ENCODE measurements at regions not wholly inside any gene's neighbourhood (a gene's known extent, or its start where the extent isn't known, plus 50 kb on each side); places are given as distances from the start of the nearest gene placed in this dataset.

DNA sequence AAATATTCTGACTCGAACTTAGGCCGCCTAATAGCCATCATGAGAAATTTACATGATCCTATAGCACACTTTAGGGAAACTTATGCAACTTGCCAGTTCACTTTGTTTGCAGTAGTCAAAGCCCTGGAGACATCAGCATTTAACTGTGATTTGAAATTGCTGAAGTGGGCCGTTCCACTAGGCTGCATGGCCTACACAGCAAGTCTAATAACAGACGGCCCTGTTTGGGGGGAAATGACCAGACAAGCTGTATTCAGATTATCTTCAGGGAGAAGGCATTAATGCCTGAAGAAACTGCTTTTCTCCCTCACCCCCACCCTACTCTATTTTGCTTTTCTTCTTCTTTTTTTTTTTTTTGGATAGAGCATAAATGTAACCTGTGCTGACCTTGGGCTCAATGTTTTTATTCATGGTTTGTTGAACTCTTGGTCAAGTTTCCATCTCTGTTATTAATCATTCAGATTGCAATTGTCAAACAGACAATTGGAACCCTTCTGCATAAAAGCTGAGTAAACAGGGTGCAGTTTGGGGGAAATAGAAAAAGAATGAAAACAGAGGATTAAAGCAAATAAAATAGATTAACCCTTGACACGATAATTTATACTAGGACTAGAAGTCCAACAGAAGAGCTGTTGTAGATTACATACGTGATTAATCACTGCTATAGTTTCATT lies 1928.2 kb upstream of the WWC1 start:
- DNase-seq = no peak
- H3K27me3 Mint-ChIP-seq (ENCODE audit: low read depth in 3 of 3) = no peaks in the 10 kb centered on the region
- H3K9me3 Mint-ChIP-seq = peaks cover 12 to 55% (median 22%) of the 10 kb centered on the region in 6 donors
- H3K36me3 Mint-ChIP-seq = no peaks in the 10 kb centered on the region
- H3K4me1 Mint-ChIP-seq = no peaks in the 10 kb centered on the region
- H3K4me3 Mint-ChIP-seq = no peak overlapping the region
- H3K27ac Mint-ChIP-seq = no peak overlapping the region

DNA sequence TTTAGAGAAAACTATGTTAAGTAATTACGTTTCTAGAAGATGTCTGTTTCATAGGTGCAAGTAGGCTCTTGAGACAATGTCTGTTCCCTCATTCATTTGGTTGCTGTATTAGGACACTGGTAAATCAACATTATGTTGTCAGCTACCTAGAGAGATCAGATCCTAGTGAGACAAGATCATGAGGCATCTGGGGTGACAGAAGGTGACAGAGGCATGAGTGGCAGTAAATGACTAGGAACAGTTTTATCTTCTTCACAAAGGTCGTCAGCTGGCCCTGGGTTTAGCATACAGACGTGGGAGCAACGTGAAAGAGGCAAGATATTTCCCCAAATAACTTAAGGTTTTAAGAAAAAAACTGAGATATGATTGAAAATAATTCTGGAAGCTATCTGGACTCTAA lies 1926.3 kb upstream of the WWC1 start:
- Mint-ChIP-seq H3K9me3 (peaks cover 7 to 55% (median 21%) of the 10 kb centered on the region in 6 donors), H3K36me3 (no peaks in the 10 kb centered on the region), H3K27ac (no peak overlapping the region), H3K4me3 (no peak overlapping the region), H3K4me1 (no peaks in the 10 kb centered on the region), H3K27me3 (ENCODE audit: low read depth in 3 of 3) (no peaks in the 10 kb centered on the region)
- DNase-seq = no peak

DNA sequence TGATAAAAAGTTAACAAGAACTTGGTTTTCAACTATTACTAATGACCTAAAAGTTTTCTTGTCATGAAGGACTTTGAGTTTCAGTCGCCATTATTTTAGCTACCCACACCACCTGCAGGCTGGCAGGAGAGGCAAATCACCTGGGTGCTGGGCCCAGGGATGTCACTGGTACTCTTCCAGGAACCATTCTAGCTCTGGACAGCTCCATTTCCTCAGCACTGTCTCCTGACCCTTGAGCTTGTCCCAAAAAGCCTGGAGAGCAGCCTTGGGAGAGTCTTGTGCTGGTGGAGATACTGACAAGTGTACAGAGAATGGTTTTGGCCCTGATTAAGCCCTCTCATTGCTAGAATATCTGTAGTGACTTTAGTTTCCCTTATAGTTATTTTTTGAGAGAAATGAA lies 1924.1 kb upstream of the WWC1 start:
- Mint-ChIP-seq H3K4me1 (no peaks in the 10 kb centered on the region), H3K9me3 (peaks cover 7 to 42% (median 15%) of the 10 kb centered on the region in 6 donors), H3K36me3 (no peaks in the 10 kb centered on the region), H3K27me3 (ENCODE audit: low read depth in 3 of 3) (no peaks in the 10 kb centered on the region), H3K4me3 (no peak overlapping the region), H3K27ac (no peak overlapping the region)
- DNase-seq = no peak

DNA sequence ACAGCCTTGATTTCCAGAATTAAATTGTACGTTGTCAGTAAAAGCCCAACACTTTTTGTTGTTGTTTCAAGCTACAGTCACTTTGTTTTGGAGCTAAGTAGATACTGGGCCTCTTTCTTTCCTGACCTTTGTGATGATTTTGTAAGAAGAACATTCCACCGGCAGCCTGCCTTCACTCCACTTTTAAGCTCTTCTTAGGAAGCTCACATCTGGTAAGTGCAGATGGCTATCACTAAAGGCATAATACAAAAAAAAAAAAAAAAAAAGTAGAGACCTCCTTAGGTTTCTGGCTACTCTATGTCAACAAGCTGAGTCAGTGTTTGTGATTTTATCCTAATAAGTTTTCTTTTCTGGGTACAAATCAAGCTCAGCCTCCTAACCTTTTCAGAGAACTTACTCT lies 1922.1 kb upstream of the WWC1 start:
- no peak overlapping the region for H3K27ac Mint-ChIP-seq
- H3K4me1 Mint-ChIP-seq = no peaks in the 10 kb centered on the region
- H3K36me3 Mint-ChIP-seq = no peaks in the 10 kb centered on the region
- no peak for DNase-seq
- no peak overlapping the region for H3K4me3 Mint-ChIP-seq
- H3K9me3 Mint-ChIP-seq = peaks cover 4 to 40% (median 13%) of the 10 kb centered on the region in 6 donors
- H3K27me3 Mint-ChIP-seq (ENCODE audit: low read depth in 3 of 3) = no peaks in the 10 kb centered on the region

- Mint-ChIP-seq H3K9me3 (peaks cover 4 to 37% (median 14%) of the 10 kb centered on the region in 6 donors), H3K4me1 (no peaks in the 10 kb centered on the region), H3K4me3 (no peak overlapping the region), H3K27me3 (ENCODE audit: low read depth in 3 of 3) (no peaks in the 10 kb centered on the region), H3K36me3 (no peaks in the 10 kb centered on the region), H3K27ac (no peak overlapping the region)
- DNase-seq = no peak
These were observed 1921.6 kb upstream of the WWC1 start for GRCh38 chr5:166369807-166370206.

GRCh38 chr5:166370928-166371690 lies 1920.3 kb upstream of the WWC1 start:
- no peak for DNase-seq
- Mint-ChIP-seq H3K9me3 (peaks cover 2 to 40% (median 14%) of the 10 kb centered on the region in 6 donors), H3K27ac (no peak overlapping the region), H3K36me3 (no peaks in the 10 kb centered on the region), H3K27me3 (ENCODE audit: low read depth in 3 of 3) (no peaks in the 10 kb centered on the region), H3K4me3 (no peak overlapping the region), H3K4me1 (no peaks in the 10 kb centered on the region)

GRCh38 chr5:166373817-166374216 lies 1917.6 kb upstream of the WWC1 start:
- no peaks in the 10 kb centered on the region for H3K4me1 Mint-ChIP-seq
- no peak overlapping the region for H3K4me3 Mint-ChIP-seq
- H3K27me3 Mint-ChIP-seq (ENCODE audit: low read depth in 3 of 3) = peaks cover 0 to 3% (median 0%) of the 10 kb centered on the region in 3 donors
- H3K27ac Mint-ChIP-seq = no peak overlapping the region
- H3K9me3 Mint-ChIP-seq = peaks cover 2 to 45% (median 15%) of the 10 kb centered on the region in 6 donors
- DNase-seq = no peak
- H3K36me3 Mint-ChIP-seq = no peaks in the 10 kb centered on the region

- no peaks in the 10 kb centered on the region for H3K36me3 Mint-ChIP-seq
- H3K4me1 Mint-ChIP-seq = no peaks in the 10 kb centered on the region
- no peak overlapping the region for H3K4me3 Mint-ChIP-seq
- DNase-seq = no peak
- H3K27ac Mint-ChIP-seq = no peak overlapping the region
- peaks cover 0 to 3% (median 0%) of the 10 kb centered on the region in 3 donors for H3K27me3 Mint-ChIP-seq (ENCODE audit: low read depth in 3 of 3)
- peaks cover 5 to 55% (median 21%) of the 10 kb centered on the region in 6 donors for H3K9me3 Mint-ChIP-seq
These were observed 1913.7 kb upstream of the WWC1 start for GRCh38 chr5:166377756-166378155.

DNA sequence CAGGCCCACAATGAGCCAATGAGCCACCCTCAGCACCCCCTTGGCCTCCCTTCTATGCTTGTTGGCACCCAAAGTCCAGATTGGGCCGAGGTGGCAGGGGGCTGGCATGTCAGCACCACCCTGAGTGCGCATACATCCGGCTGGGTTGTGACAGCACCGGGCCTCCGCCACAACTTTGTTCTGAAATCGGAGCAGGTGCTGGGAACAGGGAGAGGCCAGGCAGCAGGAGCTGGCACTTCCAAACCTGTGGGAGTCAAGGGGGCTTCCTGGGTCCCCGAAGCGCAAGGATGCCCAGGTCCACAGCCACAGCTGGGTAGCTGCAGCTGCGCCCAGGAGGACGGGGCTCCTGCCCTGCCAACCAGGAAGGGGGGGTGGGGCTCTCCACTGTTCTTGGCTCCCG lies 1911.9 kb upstream of the WWC1 start:
- no peak overlapping the region for H3K27ac Mint-ChIP-seq
- peaks cover 0 to 3% (median 0%) of the 10 kb centered on the region in 3 donors for H3K27me3 Mint-ChIP-seq (ENCODE audit: low read depth in 3 of 3)
- no peak overlapping the region for H3K4me3 Mint-ChIP-seq
- peaks cover 5 to 49% (median 22%) of the 10 kb centered on the region in 6 donors for H3K9me3 Mint-ChIP-seq
- no peaks in the 10 kb centered on the region for H3K36me3 Mint-ChIP-seq
- no peaks in the 10 kb centered on the region for H3K4me1 Mint-ChIP-seq
- no peak for DNase-seq

GRCh38 chr5:166382031-166382430 lies 1909.4 kb upstream of the WWC1 start:
- Mint-ChIP-seq H3K4me3 (no peak overlapping the region), H3K4me1 (no peaks in the 10 kb centered on the region), H3K27ac (no peak overlapping the region), H3K9me3 (peaks cover 3 to 43% (median 22%) of the 10 kb centered on the region in 6 donors), H3K36me3 (no peaks in the 10 kb centered on the region), H3K27me3 (ENCODE audit: low read depth in 3 of 3) (peaks cover 0 to 3% (median 0%) of the 10 kb centered on the region in 3 donors)
- DNase-seq = no peak

DNA sequence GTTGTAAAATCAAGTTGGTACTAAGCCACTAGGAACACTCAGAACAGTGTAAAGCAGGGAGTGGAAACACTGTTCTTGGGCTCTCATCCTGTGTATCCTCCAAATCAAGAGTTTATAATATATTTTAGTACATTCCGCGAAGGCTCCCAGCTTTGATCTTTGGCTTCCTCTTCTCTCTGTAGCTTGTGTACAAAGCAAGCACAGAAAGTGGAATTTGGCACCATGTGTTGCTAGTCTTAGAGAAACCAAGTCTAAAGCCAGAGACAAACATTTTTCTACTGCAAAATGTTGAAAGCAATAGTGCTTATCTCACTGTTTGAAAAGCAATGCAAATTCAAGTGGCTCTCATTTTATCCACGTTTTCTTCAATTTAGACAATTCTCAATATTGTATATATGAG lies 1893.3 kb upstream of the WWC1 start:
- Mint-ChIP-seq H3K4me3 (no peak overlapping the region), H3K36me3 (peaks cover 0 to 2% (median 0%) of the 10 kb centered on the region in 3 donors), H3K27ac (no peak overlapping the region), H3K9me3 (peaks cover 5 to 50% (median 24%) of the 10 kb centered on the region in 6 donors), H3K27me3 (ENCODE audit: low read depth in 3 of 3) (peaks cover 0 to 4% (median 2%) of the 10 kb centered on the region in 3 donors), H3K4me1 (no peaks in the 10 kb centered on the region)
- no peak for DNase-seq

DNA sequence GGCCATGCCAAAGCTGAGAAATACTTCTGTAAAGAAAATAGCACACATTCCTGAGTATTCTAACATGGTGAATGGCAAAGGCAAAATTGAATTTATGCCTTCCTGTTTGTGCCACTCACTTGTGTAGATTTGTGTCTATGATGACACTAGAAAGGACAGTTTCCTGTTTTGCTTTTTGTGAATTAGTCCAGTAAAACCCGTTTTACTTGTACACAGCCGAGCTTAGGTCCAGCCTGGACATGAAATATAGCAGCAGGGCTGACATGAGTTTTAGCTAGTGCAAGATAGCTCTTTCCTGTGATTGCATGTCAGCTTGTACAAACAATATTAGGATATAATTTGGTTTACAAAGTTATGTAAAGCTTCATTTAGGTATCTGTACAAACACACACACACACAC lies 1891.7 kb upstream of the WWC1 start:
- Mint-ChIP-seq H3K9me3 (peaks cover 5 to 45% (median 23%) of the 10 kb centered on the region in 6 donors), H3K27ac (no peak overlapping the region), H3K4me3 (no peak overlapping the region), H3K36me3 (peaks cover 0 to 3% (median 0%) of the 10 kb centered on the region in 3 donors), H3K4me1 (no peaks in the 10 kb centered on the region), H3K27me3 (ENCODE audit: low read depth in 3 of 3) (peaks cover 0 to 4% (median 4%) of the 10 kb centered on the region in 3 donors)
- DNase-seq = no peak

GRCh38 chr5:166401391-166401790 lies 1890.1 kb upstream of the WWC1 start:
- DNase-seq = no peak
- H3K4me1 Mint-ChIP-seq = no peaks in the 10 kb centered on the region
- no peak overlapping the region for H3K27ac Mint-ChIP-seq
- H3K36me3 Mint-ChIP-seq = peaks cover 0 to 3% (median 0%) of the 10 kb centered on the region in 3 donors
- peaks cover 0 to 4% (median 4%) of the 10 kb centered on the region in 3 donors for H3K27me3 Mint-ChIP-seq (ENCODE audit: low read depth in 3 of 3)
- peaks cover 5 to 46% (median 22%) of the 10 kb centered on the region in 6 donors for H3K9me3 Mint-ChIP-seq
- H3K4me3 Mint-ChIP-seq = no peak overlapping the region

GRCh38 chr5:166412191-166412590 lies 1879.3 kb upstream of the WWC1 start:
- Mint-ChIP-seq H3K9me3 (peaks cover 5 to 39% (median 27%) of the 10 kb centered on the region in 6 donors), H3K4me1 (no peaks in the 10 kb centered on the region), H3K4me3 (no peak overlapping the region), H3K27me3 (ENCODE audit: low read depth in 3 of 3) (no peaks in the 10 kb centered on the region), H3K36me3 (no peaks in the 10 kb centered on the region), H3K27ac (no peak overlapping the region)
- no peak for DNase-seq
